HepG2 (cell line): ENCODE measurements at regions not wholly inside any gene's neighbourhood (a gene's known extent, or its start where the extent isn't known, plus 50 kb on each side); places are given as distances from the start of the nearest gene placed in this dataset.

Experiments
- ATAC-seq: fragments of 200-7000 bp; cut with Tn5 transposase; 3 replicates; pipeline ENCODE4 v1.9.1; 2020; ENCODE audit warnings: mild to moderate bottlenecking, moderate library complexity
- BruUV-seq: library from RNA; stranded (reverse); fragments of 400-500 nt; replicated peaks from 2 replicates; lab custom pipeline; 2021; lab: Mats Ljungman, UMichigan
- CTCF ChIA-PET: fragments of 300-600 bp; formaldehyde crosslinking; extraction: SDS; loops from one replicate; lab custom pipeline; 2021; ENCODE audit warnings: low total read pairs, inconsistent platforms, low intra/inter-chr PET ratio; lab: Yijun Ruan, JAX
- POLR2A ChIA-PET: fragments of 350-600 bp; sonication (Branson Sonifier 250); formaldehyde crosslinking; loops from one replicate; lab custom pipeline; 2020; ENCODE audit warnings: antibody characterized with exemption, inconsistent platforms; lab: Yijun Ruan, JAX
- DNase-seq: peaks from one replicate; pipeline ENCODE4 v3.0.0-alpha.2; 2015; ENCODE audit warnings: low spot score
- FAIRE-seq: peaks from 3 replicates; lab custom pipeline; 2011; peaks lifted over from hg19 to GRCh38; lab: Jason Lieb, UNC
- H2AFZ ChIP-seq: one replicate; pipeline ENCODE4 v1.6.1; 2011; ENCODE audit warnings: low read length, inconsistent platforms
- H3K27ac ChIP-seq: fragments of 300-600 bp; 3 replicates; pipeline ENCODE4 v1.8.0; 2011; ENCODE audit warnings: mixed run types, mild to moderate bottlenecking, mixed read lengths, low read length, inconsistent platforms; ENCODE audit not compliant: insufficient read depth; ENCODE audit errors: extremely low read length
- H3K27me3 ChIP-seq, 2 experiments: fragments of 200-600 bp in 1 of 2; 2 replicates in 1 of 2; 3 replicates in 1 of 2; pipeline versions ENCODE4 v1.6.0 to v1.8.0; 2011; ENCODE audit warnings: low read length in 2 of 2, mild to moderate bottlenecking in 2 of 2, moderate library complexity in 2 of 2, inconsistent platforms in 1 of 2; ENCODE audit not compliant: insufficient read depth in 2 of 2, control insufficient read depth in 1 of 2
- H3K36me3 ChIP-seq, 2 experiments: fragments of 200-600 bp in 1 of 2; replicated peaks in 1 of 2; 2 replicates in 1 of 2; 3 replicates in 1 of 2; pipeline versions ENCODE4 v1.5.1 to v1.8.0; 2011; ENCODE audit warnings: low read length in 2 of 2, inconsistent platforms in 1 of 2; ENCODE audit not compliant: insufficient read depth in 2 of 2, control insufficient read depth in 1 of 2
- H3K4me1 ChIP-seq: 2 replicates; pipeline ENCODE4 v1.5.1; 2012; ENCODE audit warnings: low read length, inconsistent platforms; ENCODE audit not compliant: insufficient read depth
- H3K4me2 ChIP-seq: 2 replicates; pipeline ENCODE4 v1.6.0; 2011; ENCODE audit warnings: low read depth, low read length, inconsistent platforms
- H3K4me3 ChIP-seq, 3 experiments: fragments of 200-600 bp in 1 of 3; sonication (generic), shearing (Covaris generic) in 1 of 3; replicated peaks in 1 of 3; 2 replicates each; pipeline ENCODE4 v1.5.1; 2011 to 2016; ENCODE audit warnings: low read length in 3 of 3, inconsistent platforms in 2 of 3, low read depth in 2 of 3, mild to moderate bottlenecking in 2 of 3, control low read depth in 1 of 3, mixed read lengths in 1 of 3; ENCODE audit not compliant: insufficient read depth in 1 of 3
- H3K79me2 ChIP-seq: one replicate; pipeline ENCODE4 v1.6.1; 2011; ENCODE audit warnings: low read length, inconsistent platforms; ENCODE audit not compliant: insufficient read depth
- H3K9ac ChIP-seq: 2 replicates; pipeline ENCODE4 v1.6.0; 2011; ENCODE audit warnings: mild to moderate bottlenecking, low read depth, low read length, inconsistent platforms; ENCODE audit not compliant: insufficient read depth
- H3K9me3 ChIP-seq: 2 replicates; pipeline ENCODE4 v1.5.1; 2012; ENCODE audit warnings: mild to moderate bottlenecking, low read length
- H4K20me1 ChIP-seq: 2 replicates; pipeline ENCODE4 v1.6.0; 2011; ENCODE audit warnings: inconsistent platforms, mild to moderate bottlenecking, low read length, moderate library complexity; ENCODE audit not compliant: insufficient read depth
- BHLHE40 ChIP-seq: IDR thresholded peaks from 2 replicates; pipeline ENCODE4 v1.6.1; 2011; ENCODE audit warnings: low read length, improper control_type of control experiment
- ETV5 ChIP-seq: IDR thresholded peaks from 2 replicates; pipeline ENCODE4 v1.6.1; 2018; ENCODE audit warnings: missing biosample characterization, missing genetic modification reagents, inconsistent platforms, borderline replicate concordance
- FOSL2 ChIP-seq: sonication (generic); formaldehyde crosslinking; IDR thresholded peaks from 2 replicates; pipeline ENCODE4 v1.4.0; 2020; ENCODE audit warnings: missing genetic modification reagents
- HMGA1 ChIP-seq: sonication (generic); formaldehyde crosslinking; conservative IDR thresholded peaks from 2 replicates; pipeline ENCODE4 v1.4.0; 2020; ENCODE audit warnings: missing genetic modification reagents
- MTF1 ChIP-seq: sonication (generic); formaldehyde crosslinking; IDR thresholded peaks from 2 replicates; pipeline ENCODE4 v1.5.0; 2020; ENCODE audit warnings: missing genetic modification reagents
- RFX1 ChIP-seq: fragments of 450-650 bp; IDR thresholded peaks from 2 replicates; pipeline ENCODE4 v1.6.1; 2017
- U2AF2 ChIP-seq: fragments of 200-400 bp; formaldehyde crosslinking; IDR thresholded peaks from 2 replicates; pipeline ENCODE4 v1.6.1; 2017; ENCODE audit warnings: low read depth, mild to moderate bottlenecking, low read length
- ZFP41 ChIP-seq: sonication (generic); formaldehyde crosslinking; IDR thresholded peaks from 2 replicates; pipeline ENCODE4 v1.4.0; 2020; ENCODE audit warnings: mild to moderate bottlenecking, missing genetic modification reagents, borderline replicate concordance
- ZNF354B ChIP-seq: sonication (generic); formaldehyde crosslinking; IDR thresholded peaks from 2 replicates; pipeline ENCODE4 v1.8.0; 2022; ENCODE audit warnings: mild to moderate bottlenecking, missing genetic modification reagents
- ZNF788 ChIP-seq: sonication (generic); formaldehyde crosslinking; IDR thresholded peaks from 2 replicates; pipeline ENCODE4 v1.5.0; 2020; ENCODE audit warnings: mild to moderate bottlenecking, missing genetic modification reagents, borderline replicate concordance
- ZNF841 ChIP-seq: sonication (generic); formaldehyde crosslinking; IDR thresholded peaks from 2 replicates; pipeline ENCODE4 v1.8.1; 2023; ENCODE audit warnings: missing genetic modification reagents, borderline replicate concordance
- ZSCAN9 ChIP-seq: IDR thresholded peaks from 2 replicates; pipeline ENCODE4 v1.6.1; 2016; ENCODE audit warnings: borderline replicate concordance
- in situ Hi-C: cut with HindIII; loops from 2 replicates; pipeline ENCODE4 v1.10.0; 2017; ENCODE audit warnings: low pct_unique_long_range_greater_than_20kb; ENCODE audit not compliant: extremely low pct_ligation_motif_present
- intact Hi-C: fragments of 100-400 bp; cut with micrococcal nuclease; formaldehyde crosslinking; loops from one replicate; pipeline ENCODE4 v1.10.0; 2022; ENCODE audit not compliant: unreplicated experiment
- TF ChIP-seq, protein P1 (sequence below): IDR thresholded peaks from 2 replicates; pipeline ENCODE4 v1.6.1; 2016; ENCODE audit warnings: missing genetic modification reagents, missing compliant biosample characterization
- TF ChIP-seq, protein P2 (sequence below): sonication (generic); formaldehyde crosslinking; IDR thresholded peaks from 2 replicates; pipeline ENCODE4 v1.5.1; 2020; ENCODE audit warnings: missing genetic modification reagents, mild to moderate bottlenecking, borderline replicate concordance
- TF ChIP-seq, protein P3 (sequence below): sonication (generic); formaldehyde crosslinking; IDR thresholded peaks from 2 replicates; pipeline ENCODE4 v1.5.1; 2020; ENCODE audit warnings: missing genetic modification reagents, mild to moderate bottlenecking, borderline replicate concordance
- TF ChIP-seq, protein P4 (sequence below), 2 experiments: sonication (generic) in 1 of 2; formaldehyde crosslinking in 1 of 2; IDR thresholded peaks; 2 replicates each; pipeline versions ENCODE4 v1.6.1 to v1.9.0; 2014 to 2022; ENCODE audit warnings: antibody characterized with exemption in 1 of 2, borderline replicate concordance in 1 of 2, inconsistent platforms in 1 of 2, low read depth in 1 of 2, missing genetic modification reagents in 1 of 2

DNA sequence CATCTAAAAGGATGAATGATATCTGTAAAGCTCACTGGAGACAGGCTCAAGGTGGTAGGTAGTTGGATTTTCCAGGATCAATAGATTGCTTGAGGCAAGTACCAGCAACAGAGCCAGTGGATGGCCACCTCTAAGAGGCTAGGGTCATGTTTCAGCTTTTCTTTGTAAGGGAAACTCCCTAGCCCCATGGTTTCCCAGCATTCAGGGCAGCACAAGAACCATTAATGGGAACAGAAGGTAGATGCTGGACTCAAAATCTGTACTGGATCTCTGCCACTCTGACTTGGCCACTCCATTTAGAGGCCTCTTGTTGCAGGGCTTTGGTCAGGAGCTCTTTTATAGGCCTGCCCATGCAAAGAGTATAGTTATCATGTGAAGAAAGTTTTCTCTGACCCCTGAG, 76.1 kb upstream of the DYRK2 start:
- Histone ChIP-seq H3K4me1 (no peaks in the 10 kb centered on the region), H4K20me1 (no peaks in the 10 kb centered on the region), H3K79me2 (no peaks in the 10 kb centered on the region), H2AFZ (no peak overlapping the region), H3K36me3 (no peaks in the 10 kb centered on the region), H3K27me3 (no peaks in the 10 kb centered on the region), H3K4me3 (no peak overlapping the region), H3K9me3 (no peaks in the 10 kb centered on the region), H3K27ac (no peak overlapping the region), H3K9ac (no peak overlapping the region), H3K4me2 (no peak overlapping the region)
- DNase-seq (no peak), ATAC-seq (no peak), FAIRE-seq (no peak)
- POLR2A ChIA-PET: no interaction called here
- BruUV-seq: no TSS peak
- TF ChIP-seq FOSL2 (CRISPR knock-in tag) (no peak), RFX1 (no peak), BHLHE40 (no peak), U2AF2 (no peak), HMGA1 (no peak), ZNF841 (no peak), ETV5 (no peak), MTF1 (CRISPR knock-in tag) (no peak), ZNF354B (CRISPR knock-in tag) (no peak), ZNF788 (CRISPR knock-in tag) (no peak), ZFP41 (CRISPR knock-in tag) (no peak), ZSCAN9 (CRISPR knock-in tag) (no peak)
- TF ChIP-seq, protein P1, sequence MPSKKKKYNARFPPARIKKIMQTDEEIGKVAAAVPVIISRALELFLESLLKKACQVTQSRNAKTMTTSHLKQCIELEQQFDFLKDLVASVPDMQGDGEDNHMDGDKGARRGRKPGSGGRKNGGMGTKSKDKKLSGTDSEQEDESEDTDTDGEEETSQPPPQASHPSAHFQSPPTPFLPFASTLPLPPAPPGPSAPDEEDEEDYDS (CRISPR knock-in tag): no peak
- TF ChIP-seq, protein P2, sequence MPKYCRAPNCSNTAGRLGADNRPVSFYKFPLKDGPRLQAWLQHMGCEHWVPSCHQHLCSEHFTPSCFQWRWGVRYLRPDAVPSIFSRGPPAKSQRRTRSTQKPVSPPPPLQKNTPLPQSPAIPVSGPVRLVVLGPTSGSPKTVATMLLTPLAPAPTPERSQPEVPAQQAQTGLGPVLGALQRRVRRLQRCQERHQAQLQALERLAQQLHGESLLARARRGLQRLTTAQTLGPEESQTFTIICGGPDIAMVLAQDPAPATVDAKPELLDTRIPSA (CRISPR knock-in tag): no peak
- TF ChIP-seq, protein P3, sequence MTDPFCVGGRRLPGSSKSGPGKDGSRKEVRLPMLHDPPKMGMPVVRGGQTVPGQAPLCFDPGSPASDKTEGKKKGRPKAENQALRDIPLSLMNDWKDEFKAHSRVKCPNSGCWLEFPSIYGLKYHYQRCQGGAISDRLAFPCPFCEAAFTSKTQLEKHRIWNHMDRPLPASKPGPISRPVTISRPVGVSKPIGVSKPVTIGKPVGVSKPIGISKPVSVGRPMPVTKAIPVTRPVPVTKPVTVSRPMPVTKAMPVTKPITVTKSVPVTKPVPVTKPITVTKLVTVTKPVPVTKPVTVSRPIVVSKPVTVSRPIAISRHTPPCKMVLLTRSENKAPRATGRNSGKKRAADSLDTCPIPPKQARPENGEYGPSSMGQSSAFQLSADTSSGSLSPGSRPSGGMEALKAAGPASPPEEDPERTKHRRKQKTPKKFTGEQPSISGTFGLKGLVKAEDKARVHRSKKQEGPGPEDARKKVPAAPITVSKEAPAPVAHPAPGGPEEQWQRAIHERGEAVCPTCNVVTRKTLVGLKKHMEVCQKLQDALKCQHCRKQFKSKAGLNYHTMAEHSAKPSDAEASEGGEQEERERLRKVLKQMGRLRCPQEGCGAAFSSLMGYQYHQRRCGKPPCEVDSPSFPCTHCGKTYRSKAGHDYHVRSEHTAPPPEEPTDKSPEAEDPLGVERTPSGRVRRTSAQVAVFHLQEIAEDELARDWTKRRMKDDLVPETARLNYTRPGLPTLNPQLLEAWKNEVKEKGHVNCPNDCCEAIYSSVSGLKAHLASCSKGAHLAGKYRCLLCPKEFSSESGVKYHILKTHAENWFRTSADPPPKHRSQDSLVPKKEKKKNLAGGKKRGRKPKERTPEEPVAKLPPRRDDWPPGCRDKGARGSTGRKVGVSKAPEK (CRISPR knock-in tag): no peak
- TF ChIP-seq, protein P4, sequence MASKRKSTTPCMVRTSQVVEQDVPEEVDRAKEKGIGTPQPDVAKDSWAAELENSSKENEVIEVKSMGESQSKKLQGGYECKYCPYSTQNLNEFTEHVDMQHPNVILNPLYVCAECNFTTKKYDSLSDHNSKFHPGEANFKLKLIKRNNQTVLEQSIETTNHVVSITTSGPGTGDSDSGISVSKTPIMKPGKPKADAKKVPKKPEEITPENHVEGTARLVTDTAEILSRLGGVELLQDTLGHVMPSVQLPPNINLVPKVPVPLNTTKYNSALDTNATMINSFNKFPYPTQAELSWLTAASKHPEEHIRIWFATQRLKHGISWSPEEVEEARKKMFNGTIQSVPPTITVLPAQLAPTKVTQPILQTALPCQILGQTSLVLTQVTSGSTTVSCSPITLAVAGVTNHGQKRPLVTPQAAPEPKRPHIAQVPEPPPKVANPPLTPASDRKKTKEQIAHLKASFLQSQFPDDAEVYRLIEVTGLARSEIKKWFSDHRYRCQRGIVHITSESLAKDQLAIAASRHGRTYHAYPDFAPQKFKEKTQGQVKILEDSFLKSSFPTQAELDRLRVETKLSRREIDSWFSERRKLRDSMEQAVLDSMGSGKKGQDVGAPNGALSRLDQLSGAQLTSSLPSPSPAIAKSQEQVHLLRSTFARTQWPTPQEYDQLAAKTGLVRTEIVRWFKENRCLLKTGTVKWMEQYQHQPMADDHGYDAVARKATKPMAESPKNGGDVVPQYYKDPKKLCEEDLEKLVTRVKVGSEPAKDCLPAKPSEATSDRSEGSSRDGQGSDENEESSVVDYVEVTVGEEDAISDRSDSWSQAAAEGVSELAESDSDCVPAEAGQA (IDR thresholded peaks at IDR 0.05; ENCODE audit: low read depth): no peak
- TF ChIP-seq, protein P4 (CRISPR knock-in tag; IDR thresholded peaks at IDR 0.05; ENCODE audit: borderline replicate concordance): no peak
- in situ Hi-C loops (no loop called here), intact Hi-C loops (no loop called here)
- CTCF ChIA-PET: no interaction called here
